H1 (cell line): ENCODE measurements at regions not wholly inside any gene's neighbourhood (a gene's known extent, or its start where the extent isn't known, plus 50 kb on each side); places are given as distances from the start of the nearest gene placed in this dataset.

Source experiments
- CTCF ChIA-PET: fragments of 300-600 bp; sonication (Branson Sonifier 250); formaldehyde crosslinking; loops from one replicate; lab custom pipeline; 2021; ENCODE audit not compliant: partially characterized antibody; lab: Charles Lee
- POLR2A ChIA-PET: fragments of 300-600 bp; sonication (Branson Sonifier 250); formaldehyde crosslinking; loops from one replicate; lab custom pipeline; 2021; ENCODE audit warnings: inconsistent platforms; ENCODE audit not compliant: partially characterized antibody; lab: Charles Lee
- DNase-seq, 2 experiments: peaks; one replicate each; pipeline versions ENCODE4 v3.0.0 to v3.0.0-alpha.2; 2010 to 2022; ENCODE audit warnings: low spot score in 2 of 2, low read depth in 1 of 2, mixed read lengths in 1 of 2
- FAIRE-seq: peaks from 2 replicates; lab custom pipeline; 2011; peaks lifted over from hg19 to GRCh38; lab: Jason Lieb, UNC
- H2AFZ ChIP-seq: 2 replicates; pipeline ENCODE4 v1.8.1; 2012; ENCODE audit warnings: low read length, inconsistent platforms
- H2AK5ac ChIP-seq: 2 replicates; pipeline ENCODE4 v1.6.1; 2013; ENCODE audit warnings: low read depth, low read length
- H2BK120ac ChIP-seq: replicated peaks from 2 replicates; pipeline ENCODE3; 2013; ENCODE audit warnings: low read depth, low read length, inconsistent platforms
- H2BK12ac ChIP-seq: 2 replicates; pipeline ENCODE4 v1.6.1; 2013; ENCODE audit warnings: low read depth, low read length
- H2BK15ac ChIP-seq: 2 replicates; pipeline ENCODE4 v1.6.1; 2013; ENCODE audit warnings: low read length
- H2BK20ac ChIP-seq: 2 replicates; pipeline ENCODE4 v1.6.1; 2013; ENCODE audit warnings: low read length
- H2BK5ac ChIP-seq: 2 replicates; pipeline ENCODE4 v1.6.1; 2013; ENCODE audit warnings: low read depth, low read length
- H3K14ac ChIP-seq: 2 replicates; pipeline ENCODE4 v1.6.1; 2013; ENCODE audit warnings: inconsistent platforms; ENCODE audit not compliant: insufficient read length
- H3K18ac ChIP-seq: 2 replicates; pipeline ENCODE4 v1.6.1; 2013; ENCODE audit warnings: low read length; ENCODE audit errors: extremely low read depth
- H3K23ac ChIP-seq: 2 replicates; pipeline ENCODE4 v1.6.1; 2013; ENCODE audit warnings: inconsistent platforms; ENCODE audit not compliant: insufficient read length
- H3K23me2 ChIP-seq: 2 replicates; pipeline ENCODE4 v1.6.1; 2013; ENCODE audit warnings: low read depth, low read length
- H3K27ac ChIP-seq: 2 replicates; pipeline ENCODE4 v1.6.1; 2011; ENCODE audit warnings: low read depth, low read length, inconsistent platforms
- H3K27me3 ChIP-seq, 4 experiments: replicated peaks in 1 of 4; 1 replicate in 1 of 4; 2 replicates in 3 of 4; pipeline versions ENCODE4 v1.6.1 to v1.8.1; 2011 to 2013; ENCODE audit warnings: low read length in 3 of 4, mild to moderate bottlenecking in 3 of 4, inconsistent platforms in 2 of 4, mixed read lengths in 2 of 4, moderate library complexity in 1 of 4; ENCODE audit not compliant: control insufficient read depth in 3 of 4, insufficient read depth in 3 of 4; ENCODE audit errors: extremely low read depth in 1 of 4
- H3K36me3 ChIP-seq, 4 experiments: 2 replicates each; pipeline versions ENCODE4 v1.6.1 to v1.8.1; 2011 to 2013; ENCODE audit warnings: mild to moderate bottlenecking in 4 of 4, low read length in 3 of 4, moderate library complexity in 2 of 4, control low read depth in 1 of 4, inconsistent platforms in 1 of 4; ENCODE audit not compliant: insufficient read depth in 4 of 4, control insufficient read depth in 2 of 4
- H3K4ac ChIP-seq: replicated peaks from 2 replicates; pipeline ENCODE3; 2013; ENCODE audit warnings: low read length, low read depth, mixed read lengths, inconsistent platforms; ENCODE audit not compliant: insufficient read length
- H3K4me1 ChIP-seq, 4 experiments: replicated peaks in 1 of 4; 1 replicate in 1 of 4; 2 replicates in 3 of 4; pipeline versions ENCODE4 v1.6.1 to v1.8.1; 2011 to 2013; ENCODE audit warnings: low read length in 3 of 4, inconsistent platforms in 2 of 4, mixed read lengths in 1 of 4; ENCODE audit not compliant: insufficient read depth in 4 of 4, control insufficient read depth in 3 of 4
- H3K4me2 ChIP-seq, 2 experiments: 2 replicates each; pipeline versions ENCODE4 v1.6.1 to v1.8.1; 2011 to 2013; ENCODE audit warnings: low read depth in 2 of 2, low read length in 2 of 2, control low read depth in 1 of 2, inconsistent platforms in 1 of 2, mild to moderate bottlenecking in 1 of 2; ENCODE audit not compliant: insufficient read depth in 1 of 2
- H3K4me3 ChIP-seq, 4 experiments: fragments of 200-600, 300-600 bp in 1 of 4; sonication (generic), shearing (Covaris generic), sonication (Bioruptor Twin) in 1 of 4; 2 replicates each; pipeline versions ENCODE4 v1.5.1 to v1.8.1; 2011 to 2016; ENCODE audit warnings: low read length in 4 of 4, low read depth in 3 of 4, control low read depth in 2 of 4, inconsistent platforms in 2 of 4, mild to moderate bottlenecking in 2 of 4, mixed read lengths in 1 of 4, moderate library complexity in 1 of 4; ENCODE audit not compliant: insufficient read depth in 2 of 4; ENCODE audit errors: extremely low read depth in 1 of 4
- H3K56ac ChIP-seq: replicated peaks from 2 replicates; pipeline ENCODE3; 2013; ENCODE audit warnings: low read depth, mild to moderate bottlenecking, mixed read lengths, low read length, inconsistent platforms; ENCODE audit not compliant: insufficient read length
- H3K79me1 ChIP-seq: 2 replicates; pipeline ENCODE4 v1.6.1; 2013; ENCODE audit warnings: low read depth, low read length, control low read depth
- H3K79me2 ChIP-seq, 2 experiments: 2 replicates each; pipeline versions ENCODE4 v1.6.1 to v1.8.1; 2012 to 2013; ENCODE audit warnings: low read length in 2 of 2, mild to moderate bottlenecking in 2 of 2, inconsistent platforms in 1 of 2; ENCODE audit not compliant: insufficient read depth in 2 of 2, control insufficient read depth in 1 of 2
- H3K9ac ChIP-seq, 4 experiments: replicated peaks in 1 of 4; 1 replicate in 1 of 4; 2 replicates in 3 of 4; pipeline versions ENCODE4 v1.6.1 to v1.8.1; 2011 to 2013; ENCODE audit warnings: low read depth in 3 of 4, low read length in 3 of 4, control low read depth in 2 of 4, mild to moderate bottlenecking in 2 of 4, moderate library complexity in 2 of 4, inconsistent platforms in 1 of 4; ENCODE audit errors: extremely low read depth in 1 of 4
- H3K9me3 ChIP-seq, 2 experiments: 2 replicates each; pipeline versions ENCODE4 v1.6.1 to v1.8.1; 2012 to 2013; ENCODE audit warnings: mild to moderate bottlenecking in 2 of 2, moderate library complexity in 2 of 2, control low read depth in 1 of 2, inconsistent platforms in 1 of 2, low read depth in 1 of 2, low read length in 1 of 2, mixed read lengths in 1 of 2; ENCODE audit not compliant: insufficient read depth in 2 of 2
- H4K20me1 ChIP-seq, 2 experiments: replicated peaks in 1 of 2; 2 replicates each; pipeline versions ENCODE3 to v1.8.1; 2011 to 2013; ENCODE audit warnings: inconsistent platforms in 2 of 2, low read length in 2 of 2, mild to moderate bottlenecking in 1 of 2; ENCODE audit not compliant: insufficient read depth in 2 of 2, control insufficient read depth in 1 of 2
- H4K5ac ChIP-seq: 2 replicates; pipeline ENCODE4 v1.6.1; 2013; ENCODE audit warnings: low read length, low read depth, mixed read lengths, inconsistent platforms; ENCODE audit not compliant: insufficient read length
- H4K8ac ChIP-seq: 2 replicates; pipeline ENCODE4 v1.8.0; 2013; ENCODE audit warnings: mild to moderate bottlenecking, moderate library complexity, low read length, inconsistent platforms; ENCODE audit not compliant: insufficient read depth; ENCODE audit errors: extremely low read depth
- H4K91ac ChIP-seq: replicated peaks from 2 replicates; pipeline ENCODE3; 2013; ENCODE audit warnings: low read length, mixed read lengths, inconsistent platforms; ENCODE audit not compliant: insufficient read length
- CBX8 ChIP-seq: fragments of 300-800, 300-1000 bp; sonication (generic); IDR thresholded peaks from 2 replicates; pipeline ENCODE4 v1.7.1; 2016; ENCODE audit warnings: low read depth, low read length, borderline replicate concordance
- EP300 ChIP-seq, 2 experiments: IDR thresholded peaks; 1 replicate in 1 of 2; 2 replicates in 1 of 2; pipeline ENCODE4 v1.6.1; 2011 to 2012; ENCODE audit warnings: low read depth in 2 of 2, low read length in 2 of 2, mild to moderate bottlenecking in 2 of 2, borderline replicate concordance in 1 of 2, inconsistent platforms in 1 of 2, moderate library complexity in 1 of 2
- KDM1A ChIP-seq: fragments of 200-600, 300-600 bp; sonication (generic); IDR thresholded peaks from 2 replicates; pipeline ENCODE4 v1.7.1; 2016; ENCODE audit warnings: mild to moderate bottlenecking, low read length, borderline replicate concordance
- RBBP5 ChIP-seq: IDR thresholded peaks from 2 replicates; pipeline ENCODE4 v1.7.1; 2012; ENCODE audit warnings: low read depth, mild to moderate bottlenecking, inconsistent platforms, low read length, moderate library complexity, borderline replicate concordance
- WGBS, 2 experiments: shearing (Covaris generic) in 1 of 2; methylation state at CpG; one replicate each; pipeline versions ENCODE4 v1.1.6 to v1.1.7; 2013 to 2015; ENCODE audit warnings: low lambda C conversion rate in 2 of 2, mixed read lengths in 2 of 2, inconsistent platforms in 1 of 2, low coverage in 1 of 2, missing lambda C conversion rate in 1 of 2; ENCODE audit not compliant: insufficient replicate concordance in 2 of 2, insufficient coverage in 1 of 2, insufficient read length in 1 of 2; ENCODE audit errors: extremely low coverage in 1 of 2, missing lambda C conversion rate in 1 of 2; 5-methylcytosine and 5-hydroxymethylcytosine counted together
- TF ChIP-seq, protein P1 (sequence below): IDR thresholded peaks from 2 replicates; pipeline ENCODE4 v1.6.1; 2011; ENCODE audit warnings: low read depth, mild to moderate bottlenecking, low read length; ENCODE audit not compliant: insufficient read depth

DNA sequence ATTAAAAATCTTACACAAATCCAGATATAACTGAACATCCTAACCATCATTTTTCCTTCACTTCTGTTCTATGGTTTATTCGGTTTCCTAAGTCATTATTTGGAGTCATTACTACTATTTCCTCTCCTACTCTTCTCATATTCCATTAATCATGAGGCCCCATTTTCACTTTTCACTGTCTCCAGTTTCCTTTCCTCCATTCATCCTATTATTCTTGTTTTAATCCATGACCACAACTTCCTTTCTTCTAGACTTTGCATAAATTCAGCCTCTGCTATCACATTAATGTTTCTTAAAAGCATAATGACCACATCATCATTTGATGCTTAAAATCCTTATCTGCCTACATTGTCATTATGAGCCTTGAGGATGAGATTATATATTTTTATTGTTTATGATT, 555.0 kb upstream of the NDST4 start:
- no peak overlapping the region for H3K14ac ChIP-seq
- no peak overlapping the region for H4K8ac ChIP-seq
- H3K4me2 ChIP-seq = no peak overlapping the region
- no peaks in the 10 kb centered on the region for H3K79me2 ChIP-seq
- H2BK12ac ChIP-seq = no peak overlapping the region
- ChIA-PET POLR2A (no interaction called here), CTCF (no interaction called here)
- no peak for DNase-seq
- no peaks in the 10 kb centered on the region for H3K23me2 ChIP-seq
- H2AFZ ChIP-seq = no peak overlapping the region
- H3K23ac ChIP-seq = no peak overlapping the region
- H4K5ac ChIP-seq = no peak overlapping the region
- no peaks in the 10 kb centered on the region for H4K20me1 ChIP-seq
- H3K36me3 ChIP-seq = no peaks in the 10 kb centered on the region
- no peak overlapping the region for H3K27ac ChIP-seq
- H4K91ac ChIP-seq = no peak overlapping the region
- no peak overlapping the region for H3K9ac ChIP-seq
- TF ChIP-seq KDM1A (no peak), RBBP5 (no peak), CBX8 (no peak), EP300 (IDR thresholded peaks at IDR 0.05; ENCODE audit: borderline replicate concordance in 1 of 2, low read depth in 2 of 2, low read length in 2 of 2) (no peak)
- TF ChIP-seq, protein P1, sequence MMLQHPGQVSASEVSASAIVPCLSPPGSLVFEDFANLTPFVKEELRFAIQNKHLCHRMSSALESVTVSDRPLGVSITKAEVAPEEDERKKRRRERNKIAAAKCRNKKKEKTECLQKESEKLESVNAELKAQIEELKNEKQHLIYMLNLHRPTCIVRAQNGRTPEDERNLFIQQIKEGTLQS = no peak
- H3K27me3 ChIP-seq = no peaks in the 10 kb centered on the region
- no peaks in the 10 kb centered on the region for H3K4me1 ChIP-seq
- no peak for FAIRE-seq
- no peaks in the 10 kb centered on the region for H3K79me1 ChIP-seq
- H2BK15ac ChIP-seq = no peak overlapping the region
- H2AK5ac ChIP-seq = no peak overlapping the region
- no peak overlapping the region for H3K4me3 ChIP-seq
- no peaks in the 10 kb centered on the region for H3K9me3 ChIP-seq
- WGBS, 2 experiments = 97% methylated on average over 1 of the region's 1 CpG; no CpG with 5 or more reads in 1 of the 2 experiments
- no peak overlapping the region for H3K56ac ChIP-seq
- no peak overlapping the region for H3K4ac ChIP-seq
- no peak overlapping the region for H3K18ac ChIP-seq
- no peak overlapping the region for H2BK20ac ChIP-seq
- no peak overlapping the region for H2BK5ac ChIP-seq
- no peak overlapping the region for H2BK120ac ChIP-seq
